WTC11 (cell line): ENCODE measurements at regions not wholly inside any gene's neighbourhood (a gene's known extent, or its start where the extent isn't known, plus 50 kb on each side); places are given as distances from the start of the nearest gene placed in this dataset.

Source experiments
- ATAC-seq: fragments of 200-7000 bp; cut with Tn5 transposase; 2 replicates; pipeline ENCODE4 v1.10.0; 2021; ENCODE audit warnings: mild to moderate bottlenecking, moderate library complexity
- CTCF ChIA-PET: fragments of 300-600 bp; sonication (Branson Sonifier 250); formaldehyde crosslinking; loops from one replicate; lab custom pipeline; 2021; ENCODE audit warnings: antibody characterized with exemption; lab: Charles Lee
- POLR2A ChIA-PET: fragments of 350-600 bp; sonication (Branson Sonifier 250); formaldehyde crosslinking; loops from one replicate; lab custom pipeline; 2021; ENCODE audit warnings: antibody characterized with exemption; lab: Charles Lee
- DNase-seq: peaks from one replicate; pipeline ENCODE4 v3.0.0; 2021; ENCODE audit warnings: low spot score
- H3K27ac Mint-ChIP-seq: 2 replicates; pipeline ENCODE4 v1.8.0; 2021; ENCODE audit warnings: mixed read lengths
- H3K27me3 Mint-ChIP-seq: 2 replicates; pipeline ENCODE4 v1.8.0; 2021; ENCODE audit warnings: low read depth, mild to moderate bottlenecking, moderate library complexity, mixed read lengths
- H3K36me3 Mint-ChIP-seq: 2 replicates; pipeline ENCODE4 v1.8.0; 2021; ENCODE audit warnings: mixed read lengths
- H3K4me1 Mint-ChIP-seq: 2 replicates; pipeline ENCODE4 v1.8.0; 2022; ENCODE audit warnings: mixed read lengths
- H3K4me3 Mint-ChIP-seq: 2 replicates; pipeline ENCODE4 v1.8.0; 2021; ENCODE audit warnings: mild to moderate bottlenecking, moderate library complexity, mixed read lengths
- H3K9me3 Mint-ChIP-seq: 2 replicates; pipeline ENCODE4 v1.8.0; 2021; ENCODE audit warnings: mixed read lengths
- ATF1 ChIP-seq: sonication (generic); formaldehyde crosslinking; IDR thresholded peaks from 2 replicates; pipeline ENCODE4 v1.8.1; 2023; ENCODE audit warnings: mild to moderate bottlenecking, moderate library complexity, missing genetic modification reagents
- ETV6 ChIP-seq: sonication (generic); formaldehyde crosslinking; IDR thresholded peaks from 2 replicates; pipeline ENCODE4 v1.8.1; 2022; ENCODE audit warnings: mild to moderate bottlenecking, missing genetic modification reagents
- GABPB1 ChIP-seq: sonication (generic); formaldehyde crosslinking; IDR thresholded peaks from 2 replicates; pipeline ENCODE4 v1.8.1; 2023; ENCODE audit warnings: mild to moderate bottlenecking, missing genetic modification reagents
- HMGA2 ChIP-seq: fragments of 250-450 bp; sonication (Bioruptor Pico); IDR thresholded peaks from 2 replicates; pipeline ENCODE4 v1.4.0; 2021; ENCODE audit warnings: mild to moderate bottlenecking, moderate library complexity
- NFE2L1 ChIP-seq: sonication (generic); formaldehyde crosslinking; IDR thresholded peaks from 2 replicates; pipeline ENCODE4 v1.8.1; 2023; ENCODE audit warnings: missing genetic modification reagents
- NFYB ChIP-seq: sonication (generic); formaldehyde crosslinking; conservative IDR thresholded peaks from 2 replicates; pipeline ENCODE4 v1.8.0; 2022; ENCODE audit warnings: low read depth, missing genetic modification reagents
- SMAD3 ChIP-seq: sonication (generic); formaldehyde crosslinking; IDR thresholded peaks from 2 replicates; pipeline ENCODE4 v1.8.0; 2022; ENCODE audit warnings: missing genetic modification reagents, mild to moderate bottlenecking, borderline replicate concordance
- TCF7 ChIP-seq: sonication (generic); formaldehyde crosslinking; IDR thresholded peaks from 2 replicates; pipeline ENCODE4 v1.8.0; 2022; ENCODE audit warnings: mild to moderate bottlenecking, low read depth, missing genetic modification reagents, moderate library complexity
- ZNF138 ChIP-seq: sonication (generic); formaldehyde crosslinking; conservative IDR thresholded peaks from 2 replicates; pipeline ENCODE4 v1.8.1; 2022; ENCODE audit warnings: mild to moderate bottlenecking, moderate library complexity, missing genetic modification reagents
- ZNF219 ChIP-seq: sonication (generic); formaldehyde crosslinking; IDR thresholded peaks from 2 replicates; pipeline ENCODE4 v1.8.0; 2023; ENCODE audit warnings: missing genetic modification reagents, mild to moderate bottlenecking, borderline replicate concordance
- ZNF423 ChIP-seq: fragments of 250-450 bp; sonication (Bioruptor Pico); IDR thresholded peaks from 2 replicates; pipeline ENCODE4 v2.1.2; 2022; ENCODE audit warnings: mild to moderate bottlenecking, moderate library complexity
- TF ChIP-seq, protein P1 (sequence below): sonication (generic); formaldehyde crosslinking; IDR thresholded peaks from 2 replicates; pipeline ENCODE4 v1.8.1; 2023; ENCODE audit warnings: mild to moderate bottlenecking, missing genetic modification reagents, moderate library complexity
- TF ChIP-seq, protein P2 (sequence below): fragments of 250-450 bp; sonication (Bioruptor Pico); IDR thresholded peaks from 2 replicates; pipeline ENCODE4 v1.9.0; 2021; ENCODE audit warnings: mild to moderate bottlenecking
- TF ChIP-seq, protein P3 (sequence below): sonication (generic); formaldehyde crosslinking; conservative IDR thresholded peaks from 2 replicates; pipeline ENCODE4 v1.8.1; 2022; ENCODE audit warnings: mild to moderate bottlenecking, missing genetic modification reagents
- TF ChIP-seq, protein P4 (sequence below): sonication (generic); formaldehyde crosslinking; IDR thresholded peaks from 2 replicates; pipeline ENCODE4 v1.8.1; 2022; ENCODE audit warnings: mild to moderate bottlenecking, moderate library complexity, missing genetic modification reagents
- TF ChIP-seq, protein P5 (sequence below): sonication (generic); formaldehyde crosslinking; IDR thresholded peaks from 2 replicates; pipeline ENCODE4 v1.8.0; 2023; ENCODE audit warnings: mild to moderate bottlenecking, missing genetic modification reagents
- TF ChIP-seq, protein P6 (sequence below): fragments of 250-450 bp; sonication (Bioruptor Pico); IDR thresholded peaks from 2 replicates; pipeline ENCODE4 v1.9.0; 2021; ENCODE audit warnings: mild to moderate bottlenecking
- TF ChIP-seq, protein P7 (sequence below): sonication (generic); formaldehyde crosslinking; IDR thresholded peaks from 2 replicates; pipeline ENCODE4 v1.8.0; 2023; ENCODE audit warnings: missing genetic modification reagents

DNA sequence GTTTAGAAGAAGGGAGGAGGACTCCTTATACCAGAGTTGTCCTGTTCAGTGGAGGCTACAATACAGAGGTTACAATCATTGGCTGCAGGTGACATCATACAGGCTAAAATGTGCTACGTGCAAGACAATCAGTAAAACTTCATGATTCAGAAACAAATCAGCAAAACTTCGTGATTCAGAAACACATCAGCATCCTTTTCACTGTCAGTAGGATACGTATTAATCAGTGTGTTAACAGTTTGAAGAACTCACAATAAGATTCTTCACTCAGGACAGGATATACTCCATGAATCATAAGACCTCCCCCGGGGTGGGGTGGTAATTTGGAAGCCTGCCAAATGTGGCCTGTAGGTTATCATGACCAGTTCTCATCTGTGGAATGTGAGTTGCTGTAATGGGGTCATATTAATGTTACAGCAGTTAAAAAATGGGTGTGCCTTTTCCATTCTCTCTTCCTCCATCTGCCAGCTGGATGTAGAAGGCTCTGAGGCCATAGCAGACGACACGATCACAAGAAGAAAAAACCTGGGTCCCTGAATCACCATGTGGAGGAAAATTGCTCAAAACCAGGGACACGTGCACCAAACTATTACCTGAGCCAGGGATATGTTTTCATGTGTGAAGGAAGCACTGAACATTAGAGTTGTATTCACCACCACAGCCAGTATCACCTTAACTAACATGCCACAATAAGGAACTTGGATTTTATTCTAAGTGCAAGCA is 134.8 kb upstream of the CREB1 start:
- CTCF ChIA-PET = no interaction called here
- no peak overlapping the region for H3K4me3 Mint-ChIP-seq
- ATAC-seq (no peak), DNase-seq (no peak)
- no peaks in the 10 kb centered on the region for H3K36me3 Mint-ChIP-seq
- H3K9me3 Mint-ChIP-seq = peaks cover 15% of the 10 kb centered on the region
- POLR2A ChIA-PET = no interaction called here
- H3K4me1 Mint-ChIP-seq = peaks cover 17% of the 10 kb centered on the region
- TF ChIP-seq ZNF423 (CRISPR knock-in tag) (no peak), ZNF219 (CRISPR knock-in tag) (no peak), HMGA2 (CRISPR knock-in tag) (no peak), NFE2L1 (CRISPR knock-in tag) (no peak)
- TF ChIP-seq, protein P1, sequence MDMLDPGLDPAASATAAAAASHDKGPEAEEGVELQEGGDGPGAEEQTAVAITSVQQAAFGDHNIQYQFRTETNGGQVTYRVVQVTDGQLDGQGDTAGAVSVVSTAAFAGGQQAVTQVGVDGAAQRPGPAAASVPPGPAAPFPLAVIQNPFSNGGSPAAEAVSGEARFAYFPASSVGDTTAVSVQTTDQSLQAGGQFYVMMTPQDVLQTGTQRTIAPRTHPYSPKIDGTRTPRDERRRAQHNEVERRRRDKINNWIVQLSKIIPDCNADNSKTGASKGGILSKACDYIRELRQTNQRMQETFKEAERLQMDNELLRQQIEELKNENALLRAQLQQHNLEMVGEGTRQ (CRISPR knock-in tag) = no peak
- TF ChIP-seq, protein P2, sequence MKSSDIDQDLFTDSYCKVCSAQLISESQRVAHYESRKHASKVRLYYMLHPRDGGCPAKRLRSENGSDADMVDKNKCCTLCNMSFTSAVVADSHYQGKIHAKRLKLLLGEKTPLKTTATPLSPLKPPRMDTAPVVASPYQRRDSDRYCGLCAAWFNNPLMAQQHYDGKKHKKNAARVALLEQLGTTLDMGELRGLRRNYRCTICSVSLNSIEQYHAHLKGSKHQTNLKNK (CRISPR knock-in tag) = no peak
- no peak overlapping the region for H3K27ac Mint-ChIP-seq
- no peaks in the 10 kb centered on the region for H3K27me3 Mint-ChIP-seq

DNA sequence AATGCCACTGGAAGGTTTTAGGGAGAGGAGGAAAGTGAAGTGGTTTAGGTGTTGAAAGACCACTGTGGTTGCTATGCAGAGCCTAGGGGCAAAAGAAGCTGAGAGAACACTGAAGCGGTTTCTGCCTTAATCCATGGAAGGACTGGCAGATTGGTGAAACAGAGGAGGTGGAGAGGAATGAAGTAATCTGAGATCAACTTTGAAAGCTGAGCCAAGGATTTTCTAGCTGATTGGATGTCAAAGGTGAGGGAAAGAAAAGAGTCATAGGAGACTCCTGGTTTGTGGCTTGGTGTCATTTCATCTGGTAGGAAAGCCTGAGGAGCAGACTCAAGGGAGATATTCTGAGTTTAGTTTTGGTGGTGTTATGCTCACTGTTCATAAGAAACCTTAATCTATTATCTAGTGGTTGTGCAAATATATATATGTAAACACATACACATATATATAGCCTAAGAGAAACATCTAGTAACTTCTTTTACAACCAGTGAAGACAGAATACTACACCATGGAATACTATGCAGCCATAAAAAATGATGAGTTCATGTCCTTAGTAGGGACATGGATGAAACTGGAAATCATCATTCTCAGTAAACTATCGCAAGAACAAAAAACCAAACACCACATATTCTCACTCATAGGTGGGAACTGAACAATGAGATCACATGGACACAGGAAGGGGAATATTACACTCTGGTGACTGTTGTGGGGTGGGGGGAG is 134.1 kb upstream of the CREB1 start:
- H3K27ac Mint-ChIP-seq = no peak overlapping the region
- H3K9me3 Mint-ChIP-seq = peaks cover 15% of the 10 kb centered on the region
- POLR2A ChIA-PET = no interaction called here
- no peak for DNase-seq
- no peak for TF ChIP-seq ZNF138 (CRISPR knock-in tag)
- TF ChIP-seq TCF7 (CRISPR knock-in tag) = no peak
- TF ChIP-seq, protein P3, sequence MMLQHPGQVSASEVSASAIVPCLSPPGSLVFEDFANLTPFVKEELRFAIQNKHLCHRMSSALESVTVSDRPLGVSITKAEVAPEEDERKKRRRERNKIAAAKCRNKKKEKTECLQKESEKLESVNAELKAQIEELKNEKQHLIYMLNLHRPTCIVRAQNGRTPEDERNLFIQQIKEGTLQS (CRISPR knock-in tag) = no peak
- TF ChIP-seq GABPB1 (CRISPR knock-in tag) = no peak
- TF ChIP-seq ETV6 (CRISPR knock-in tag) = no peak
- TF ChIP-seq, protein P4, sequence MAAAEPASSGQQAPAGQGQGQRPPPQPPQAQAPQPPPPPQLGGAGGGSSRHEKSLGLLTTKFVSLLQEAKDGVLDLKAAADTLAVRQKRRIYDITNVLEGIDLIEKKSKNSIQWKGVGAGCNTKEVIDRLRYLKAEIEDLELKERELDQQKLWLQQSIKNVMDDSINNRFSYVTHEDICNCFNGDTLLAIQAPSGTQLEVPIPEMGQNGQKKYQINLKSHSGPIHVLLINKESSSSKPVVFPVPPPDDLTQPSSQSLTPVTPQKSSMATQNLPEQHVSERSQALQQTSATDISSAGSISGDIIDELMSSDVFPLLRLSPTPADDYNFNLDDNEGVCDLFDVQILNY = no peak
- TF ChIP-seq, all 79 proteins: peak for 0
- Mint-ChIP-seq H3K4me3 (no peak overlapping the region), H3K27me3 (no peaks in the 10 kb centered on the region), H3K36me3 (no peaks in the 10 kb centered on the region), H3K4me1 (peaks cover 17% of the 10 kb centered on the region)
- ATAC-seq = no peak
- CTCF ChIA-PET = no interaction called here

DNA sequence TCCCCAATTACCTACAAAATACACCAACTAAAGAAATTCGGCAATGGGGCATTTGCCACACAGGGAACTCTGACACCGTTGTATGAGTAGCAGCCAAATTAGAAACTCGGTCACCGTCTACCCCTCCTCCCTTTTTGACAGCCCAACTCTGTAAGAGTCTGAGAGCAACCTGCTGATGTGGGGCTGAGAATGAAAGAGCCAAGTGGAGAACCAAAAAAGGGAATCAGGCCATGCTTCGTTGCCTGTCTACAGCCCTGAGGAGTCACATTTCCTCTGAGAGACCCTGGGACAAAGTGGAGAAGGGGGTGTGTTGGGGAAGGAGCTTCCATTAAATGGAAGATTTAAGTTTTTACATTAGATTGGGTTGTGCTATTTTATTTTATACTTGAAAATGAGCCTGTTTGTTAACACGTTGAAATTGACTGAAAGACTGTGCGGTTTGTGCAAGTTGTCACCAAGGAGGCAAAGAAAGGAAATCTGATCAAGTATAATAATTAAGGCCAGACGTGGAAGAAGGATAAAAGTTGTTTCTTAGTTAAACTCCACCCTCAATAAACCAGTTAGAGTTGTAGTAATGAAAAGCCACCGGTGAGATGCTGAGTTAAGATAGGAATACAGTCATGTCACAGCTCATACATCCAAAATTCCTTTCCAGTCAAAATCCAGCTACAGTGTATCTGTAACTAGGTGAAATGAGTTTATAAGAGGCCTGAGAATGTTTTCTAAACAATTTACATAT is 131.7 kb upstream of the CREB1 start:
- no peak for DNase-seq
- H3K27me3 Mint-ChIP-seq = no peaks in the 10 kb centered on the region
- POLR2A ChIA-PET = interaction anchor here (0.8 kb wide), 1 partner anchor 232 kb away, joined by 3 read pairs; the partner anchor contains the start of gene KLF7
- no peak for TF ChIP-seq ATF1 (CRISPR knock-in tag)
- no peak for TF ChIP-seq SMAD3
- TF ChIP-seq, protein P5, sequence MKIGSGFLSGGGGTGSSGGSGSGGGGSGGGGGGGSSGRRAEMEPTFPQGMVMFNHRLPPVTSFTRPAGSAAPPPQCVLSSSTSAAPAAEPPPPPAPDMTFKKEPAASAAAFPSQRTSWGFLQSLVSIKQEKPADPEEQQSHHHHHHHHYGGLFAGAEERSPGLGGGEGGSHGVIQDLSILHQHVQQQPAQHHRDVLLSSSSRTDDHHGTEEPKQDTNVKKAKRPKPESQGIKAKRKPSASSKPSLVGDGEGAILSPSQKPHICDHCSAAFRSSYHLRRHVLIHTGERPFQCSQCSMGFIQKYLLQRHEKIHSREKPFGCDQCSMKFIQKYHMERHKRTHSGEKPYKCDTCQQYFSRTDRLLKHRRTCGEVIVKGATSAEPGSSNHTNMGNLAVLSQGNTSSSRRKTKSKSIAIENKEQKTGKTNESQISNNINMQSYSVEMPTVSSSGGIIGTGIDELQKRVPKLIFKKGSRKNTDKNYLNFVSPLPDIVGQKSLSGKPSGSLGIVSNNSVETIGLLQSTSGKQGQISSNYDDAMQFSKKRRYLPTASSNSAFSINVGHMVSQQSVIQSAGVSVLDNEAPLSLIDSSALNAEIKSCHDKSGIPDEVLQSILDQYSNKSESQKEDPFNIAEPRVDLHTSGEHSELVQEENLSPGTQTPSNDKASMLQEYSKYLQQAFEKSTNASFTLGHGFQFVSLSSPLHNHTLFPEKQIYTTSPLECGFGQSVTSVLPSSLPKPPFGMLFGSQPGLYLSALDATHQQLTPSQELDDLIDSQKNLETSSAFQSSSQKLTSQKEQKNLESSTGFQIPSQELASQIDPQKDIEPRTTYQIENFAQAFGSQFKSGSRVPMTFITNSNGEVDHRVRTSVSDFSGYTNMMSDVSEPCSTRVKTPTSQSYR (CRISPR knock-in tag) = no peak
- no peak for TF ChIP-seq ZNF138 (CRISPR knock-in tag)
- TF ChIP-seq NFYB = no peak
- TF ChIP-seq, protein P6, sequence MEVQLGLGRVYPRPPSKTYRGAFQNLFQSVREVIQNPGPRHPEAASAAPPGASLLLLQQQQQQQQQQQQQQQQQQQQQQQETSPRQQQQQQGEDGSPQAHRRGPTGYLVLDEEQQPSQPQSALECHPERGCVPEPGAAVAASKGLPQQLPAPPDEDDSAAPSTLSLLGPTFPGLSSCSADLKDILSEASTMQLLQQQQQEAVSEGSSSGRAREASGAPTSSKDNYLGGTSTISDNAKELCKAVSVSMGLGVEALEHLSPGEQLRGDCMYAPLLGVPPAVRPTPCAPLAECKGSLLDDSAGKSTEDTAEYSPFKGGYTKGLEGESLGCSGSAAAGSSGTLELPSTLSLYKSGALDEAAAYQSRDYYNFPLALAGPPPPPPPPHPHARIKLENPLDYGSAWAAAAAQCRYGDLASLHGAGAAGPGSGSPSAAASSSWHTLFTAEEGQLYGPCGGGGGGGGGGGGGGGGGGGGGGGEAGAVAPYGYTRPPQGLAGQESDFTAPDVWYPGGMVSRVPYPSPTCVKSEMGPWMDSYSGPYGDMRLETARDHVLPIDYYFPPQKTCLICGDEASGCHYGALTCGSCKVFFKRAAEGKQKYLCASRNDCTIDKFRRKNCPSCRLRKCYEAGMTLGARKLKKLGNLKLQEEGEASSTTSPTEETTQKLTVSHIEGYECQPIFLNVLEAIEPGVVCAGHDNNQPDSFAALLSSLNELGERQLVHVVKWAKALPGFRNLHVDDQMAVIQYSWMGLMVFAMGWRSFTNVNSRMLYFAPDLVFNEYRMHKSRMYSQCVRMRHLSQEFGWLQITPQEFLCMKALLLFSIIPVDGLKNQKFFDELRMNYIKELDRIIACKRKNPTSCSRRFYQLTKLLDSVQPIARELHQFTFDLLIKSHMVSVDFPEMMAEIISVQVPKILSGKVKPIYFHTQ = no peak
- TF ChIP-seq, protein P2 (CRISPR knock-in tag) = no peak
- TF ChIP-seq, protein P7, sequence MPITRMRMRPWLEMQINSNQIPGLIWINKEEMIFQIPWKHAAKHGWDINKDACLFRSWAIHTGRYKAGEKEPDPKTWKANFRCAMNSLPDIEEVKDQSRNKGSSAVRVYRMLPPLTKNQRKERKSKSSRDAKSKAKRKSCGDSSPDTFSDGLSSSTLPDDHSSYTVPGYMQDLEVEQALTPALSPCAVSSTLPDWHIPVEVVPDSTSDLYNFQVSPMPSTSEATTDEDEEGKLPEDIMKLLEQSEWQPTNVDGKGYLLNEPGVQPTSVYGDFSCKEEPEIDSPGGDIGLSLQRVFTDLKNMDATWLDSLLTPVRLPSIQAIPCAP = no peak

More for the DNA sequence above, 131.7 kb upstream of the CREB1 start:
- H3K36me3 Mint-ChIP-seq = no peaks in the 10 kb centered on the region
- H3K27ac Mint-ChIP-seq = no peak overlapping the region
- peak; percentile 72 for ATAC-seq
- H3K4me1 Mint-ChIP-seq = peaks cover 25% of the 10 kb centered on the region
- no peak overlapping the region for H3K4me3 Mint-ChIP-seq
- H3K9me3 Mint-ChIP-seq = peaks cover 19% of the 10 kb centered on the region
- CTCF ChIA-PET = no interaction called here
